Keratinocyte (primary cell): ENCODE measurements at regions not wholly inside any gene's neighbourhood (a gene's known extent, or its start where the extent isn't known, plus 50 kb on each side); places are given as distances from the start of the nearest gene placed in this dataset.

Experiments used
- CTCF ChIP-seq, 3 experiments: IDR thresholded peaks in 1 of 3; conservative IDR thresholded peaks in 1 of 3; optimal IDR thresholded peaks in 1 of 3; 2 replicates in 2 of 3; 3 replicates in 1 of 3; pipeline versions ENCODE3 to v1.5.1; 2011; ENCODE audit warnings: low read length in 3 of 3, mild to moderate bottlenecking in 3 of 3, moderate library complexity in 2 of 3, control low read depth in 1 of 3, inconsistent platforms in 1 of 3; ENCODE audit not compliant: insufficient read depth in 2 of 3; ENCODE audit errors: extremely low read depth in 1 of 3
- EZH2 ChIP-seq: IDR thresholded peaks from one replicate; pipeline ENCODE4 v1.6.1; 2012; ENCODE audit warnings: inconsistent platforms, mild to moderate bottlenecking, low read length, moderate library complexity

DNA sequence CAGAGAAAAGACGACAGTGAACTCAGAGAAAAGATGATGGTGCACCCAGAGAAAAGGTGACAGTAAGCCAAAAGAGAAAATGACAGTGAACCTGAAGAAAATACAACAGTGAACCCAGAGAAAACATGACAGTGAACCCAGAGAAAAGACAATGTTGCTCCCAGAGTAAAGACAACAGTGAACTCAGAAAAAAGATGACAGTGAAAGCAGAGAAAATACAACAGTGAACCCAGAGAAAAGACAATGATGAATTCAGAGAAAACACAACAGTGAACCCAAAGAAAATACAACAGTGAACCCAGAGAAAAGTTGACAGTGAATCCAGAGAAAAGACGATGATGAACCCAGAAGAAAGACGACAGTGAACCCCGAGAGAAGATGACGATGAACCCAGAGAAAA lies 140.5 kb upstream of the MAP3K4 start:
- TF ChIP-seq CTCF (optimal IDR thresholded peaks at IDR 0.05 in 1 of 3, IDR thresholded peaks at IDR 0.05 in 1 of 3, conservative IDR thresholded peaks at IDR 0.05 in 1 of 3; ENCODE audit: extremely low read depth in 1 of 3, insufficient read depth in 2 of 3, low read length in 3 of 3) (no peak), EZH2 (no peak)
